Mucosa of rectum (tissue), 2 donors: ENCODE measurements at regions not wholly inside any gene's neighbourhood (a gene's known extent, or its start where the extent isn't known, plus 50 kb on each side); places are given as distances from the start of the nearest gene placed in this dataset.

ENCODE experiments used
- H3K27ac ChIP-seq, 2 donors: one replicate each; pipeline ENCODE4 v1.7.0; 2013; ENCODE audit warnings: inconsistent platforms in 2 of 2, low read depth in 2 of 2, low read length in 2 of 2
- H3K27me3 ChIP-seq, 2 donors: one replicate each; pipeline ENCODE4 v1.7.0; 2013; ENCODE audit warnings: low read length in 2 of 2; ENCODE audit not compliant: control insufficient read depth in 2 of 2, insufficient read depth in 2 of 2
- H3K36me3 ChIP-seq, 2 donors: one replicate each; pipeline ENCODE4 v1.7.0; 2013; ENCODE audit warnings: low read length in 2 of 2; ENCODE audit not compliant: control insufficient read depth in 2 of 2, insufficient read depth in 2 of 2
- H3K4me1 ChIP-seq, 2 donors: one replicate each; pipeline ENCODE4 v1.7.0; 2013; ENCODE audit warnings: low read length in 2 of 2, mild to moderate bottlenecking in 1 of 2; ENCODE audit not compliant: control insufficient read depth in 2 of 2, insufficient read depth in 2 of 2
- H3K4me3 ChIP-seq, 2 donors: one replicate each; pipeline ENCODE4 v1.7.0; 2013; ENCODE audit warnings: low read length in 2 of 2
- H3K9ac ChIP-seq, 2 donors: one replicate each; pipeline ENCODE4 v1.7.0; 2013; ENCODE audit warnings: low read length in 2 of 2, low read depth in 1 of 2, mild to moderate bottlenecking in 1 of 2
- H3K9me3 ChIP-seq, 2 donors: one replicate each; pipeline ENCODE4 v1.7.0; 2013; ENCODE audit warnings: low read length in 2 of 2; ENCODE audit not compliant: control insufficient read depth in 2 of 2
- donor health status: healthy.
- donor health status: Normal muscosa, but diverticular disease.

GRCh38 chr4:41857226-41857641, 78.0 kb upstream of the TMEM33 start:
- Histone ChIP-seq H3K4me1 (no peaks in the 10 kb centered on the region), H3K4me3 (no peak overlapping the region), H3K9me3 (no peaks in the 10 kb centered on the region), H3K27me3 (peaks cover 0 to 7% of the 10 kb centered on the region in 2 donors), H3K27ac (no peak overlapping the region), H3K36me3 (no peaks in the 10 kb centered on the region), H3K9ac (no peak overlapping the region)

- no peaks in the 10 kb centered on the region for H3K9me3 ChIP-seq
- peaks cover 0 to 7% of the 10 kb centered on the region in 2 donors for H3K27me3 ChIP-seq
- H3K36me3 ChIP-seq, result no peaks in the 10 kb centered on the region
- H3K4me3 ChIP-seq, result no peak overlapping the region
- no peak overlapping the region for H3K9ac ChIP-seq
- H3K4me1 ChIP-seq, result no peaks in the 10 kb centered on the region
- no peak overlapping the region for H3K27ac ChIP-seq
Measured at GRCh38 chr4:41856797-41857196, 78.4 kb upstream of the TMEM33 start.

GRCh38 chr4:41853973-41854372, 81.3 kb upstream of the TMEM33 start:
- Histone ChIP-seq H3K9me3 (no peaks in the 10 kb centered on the region), H3K9ac (no peak overlapping the region), H3K36me3 (no peaks in the 10 kb centered on the region), H3K4me1 (no peaks in the 10 kb centered on the region), H3K4me3 (no peak overlapping the region), H3K27ac (no peak overlapping the region), H3K27me3 (peaks cover 0 to 6% of the 10 kb centered on the region in 2 donors)

GRCh38 chr4:41852229-41852628, 83.0 kb upstream of the TMEM33 start:
- no peak overlapping the region for H3K27ac ChIP-seq
- H3K27me3 ChIP-seq, result peaks cover 0 to 5% of the 10 kb centered on the region in 2 donors
- H3K9ac ChIP-seq, result no peak overlapping the region
- H3K4me1 ChIP-seq, result no peaks in the 10 kb centered on the region
- no peaks in the 10 kb centered on the region for H3K9me3 ChIP-seq
- H3K36me3 ChIP-seq, result no peaks in the 10 kb centered on the region
- no peak overlapping the region for H3K4me3 ChIP-seq

- Histone ChIP-seq H3K27ac (no peak overlapping the region), H3K4me1 (no peaks in the 10 kb centered on the region), H3K9ac (no peak overlapping the region), H3K36me3 (no peaks in the 10 kb centered on the region), H3K27me3 (peaks cover 0 to 5% of the 10 kb centered on the region in 2 donors), H3K4me3 (no peak overlapping the region), H3K9me3 (no peaks in the 10 kb centered on the region)
Measured at GRCh38 chr4:41851621-41852020, 83.6 kb upstream of the TMEM33 start.

- Histone ChIP-seq H3K27me3 (no peaks in the 10 kb centered on the region), H3K9me3 (no peaks in the 10 kb centered on the region), H3K4me3 (no peak overlapping the region), H3K4me1 (no peaks in the 10 kb centered on the region), H3K27ac (no peak overlapping the region), H3K36me3 (no peaks in the 10 kb centered on the region), H3K9ac (no peak overlapping the region)
Measured at GRCh38 chr4:41844327-41844726, 90.9 kb upstream of the TMEM33 start.

GRCh38 chr4:41839916-41840854, 91.7 kb upstream of the PHOX2B start:
- Histone ChIP-seq H3K4me3 (no peak overlapping the region), H3K27ac (no peak overlapping the region), H3K36me3 (no peaks in the 10 kb centered on the region), H3K9ac (no peak overlapping the region), H3K9me3 (no peaks in the 10 kb centered on the region), H3K4me1 (no peaks in the 10 kb centered on the region), H3K27me3 (no peaks in the 10 kb centered on the region)

GRCh38 chr4:41838590-41838989, 90.1 kb upstream of the PHOX2B start:
- H3K9ac ChIP-seq, result no peak overlapping the region
- H3K27me3 ChIP-seq, result no peaks in the 10 kb centered on the region
- no peaks in the 10 kb centered on the region for H3K9me3 ChIP-seq
- no peaks in the 10 kb centered on the region for H3K36me3 ChIP-seq
- H3K4me1 ChIP-seq, result no peaks in the 10 kb centered on the region
- H3K4me3 ChIP-seq, result no peak overlapping the region
- H3K27ac ChIP-seq, result no peak overlapping the region

GRCh38 chr4:41835321-41835995, 86.9 kb upstream of the PHOX2B start:
- H3K4me3 ChIP-seq, result no peak overlapping the region
- no peaks in the 10 kb centered on the region for H3K4me1 ChIP-seq
- no peaks in the 10 kb centered on the region for H3K27me3 ChIP-seq
- no peaks in the 10 kb centered on the region for H3K9me3 ChIP-seq
- H3K36me3 ChIP-seq, result no peaks in the 10 kb centered on the region
- no peak overlapping the region for H3K9ac ChIP-seq
- no peak overlapping the region for H3K27ac ChIP-seq

GRCh38 chr4:41832961-41833360, 84.4 kb upstream of the PHOX2B start:
- Histone ChIP-seq H3K27me3 (no peaks in the 10 kb centered on the region), H3K4me3 (no peak overlapping the region)

More at GRCh38 chr4:41832961-41833360, 84.4 kb upstream of the PHOX2B start:
- Histone ChIP-seq H3K4me1 (no peaks in the 10 kb centered on the region), H3K9me3 (no peaks in the 10 kb centered on the region), H3K27ac (no peak overlapping the region), H3K36me3 (no peaks in the 10 kb centered on the region), H3K9ac (no peak overlapping the region)
